HCT116 (cell line): ENCODE measurements at regions not wholly inside any gene's neighbourhood (a gene's known extent, or its start where the extent isn't known, plus 50 kb on each side); places are given as distances from the start of the nearest gene placed in this dataset.

Experiments used
- CTCF ChIP-seq, 3 experiments: fragments of 200-600 bp in 1 of 3; sonication (generic) in 1 of 3; IDR thresholded peaks in 2 of 3; conservative IDR thresholded peaks in 1 of 3; 2 replicates each; pipeline ENCODE4 v1.5.1; 2012 to 2017; ENCODE audit warnings: low read depth in 2 of 3, low read length in 2 of 3, antibody characterized with exemption in 1 of 3, borderline replicate concordance in 1 of 3, control low read depth in 1 of 3, mild to moderate bottlenecking in 1 of 3, mixed read lengths in 1 of 3, mixed run types in 1 of 3, moderate library complexity in 1 of 3; ENCODE audit not compliant: insufficient read depth in 1 of 3
- EZH2 ChIP-seq: fragments of 200-600 bp; sonication (generic); IDR thresholded peaks from 2 replicates; pipeline ENCODE4 v1.6.1; 2017; ENCODE audit warnings: antibody characterized with exemption, mixed run types
- EZH2phosphoT487 ChIP-seq: fragments of 200-600 bp; IDR thresholded peaks from 2 replicates; pipeline ENCODE4 v1.6.1; 2018; ENCODE audit warnings: antibody characterized with exemption, borderline replicate concordance
- JUND ChIP-seq: IDR thresholded peaks from 2 replicates; pipeline ENCODE4 v1.6.1; 2012
- POLR2A ChIP-seq: IDR thresholded peaks from 2 replicates; pipeline ENCODE4 v1.7.0; 2011; ENCODE audit warnings: borderline replicate concordance; ENCODE audit not compliant: insufficient read depth, insufficient read length; ENCODE audit errors: extremely low read depth
- TF ChIP-seq, protein P1 (sequence below): IDR thresholded peaks from 2 replicates; pipeline ENCODE4 v1.6.1; 2012; ENCODE audit warnings: low read depth

DNA sequence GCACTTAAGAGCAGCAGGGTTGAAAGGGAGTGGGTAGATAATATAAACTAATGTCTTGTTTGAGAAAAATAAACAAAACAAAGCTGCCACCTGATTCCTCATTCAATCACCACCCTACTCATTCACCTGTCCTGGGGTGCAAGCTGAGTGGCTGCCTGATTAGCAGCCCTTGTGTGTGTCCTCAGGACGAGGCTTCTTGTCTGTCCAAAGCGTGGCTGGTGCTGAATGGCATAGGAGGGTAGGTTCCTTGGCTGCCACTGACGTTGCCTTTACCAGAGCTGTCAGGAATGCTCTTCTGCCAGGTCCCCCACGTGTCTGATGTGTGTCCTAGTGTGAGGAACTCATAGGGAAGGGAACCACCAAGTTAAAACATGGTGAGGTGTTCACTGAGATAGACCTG, 146.6 kb upstream of the SLC24A2 start:
- TF ChIP-seq CTCF (IDR thresholded peaks at IDR 0.05 in 2 of 3, conservative IDR thresholded peaks at IDR 0.05 in 1 of 3; ENCODE audit: borderline replicate concordance in 1 of 3, insufficient read depth in 1 of 3, low read depth in 2 of 3, low read length in 2 of 3) (no peak), EZH2 (no peak), EZH2phosphoT487 (no peak), POLR2A (no peak), JUND (no peak)
- TF ChIP-seq, protein P1, sequence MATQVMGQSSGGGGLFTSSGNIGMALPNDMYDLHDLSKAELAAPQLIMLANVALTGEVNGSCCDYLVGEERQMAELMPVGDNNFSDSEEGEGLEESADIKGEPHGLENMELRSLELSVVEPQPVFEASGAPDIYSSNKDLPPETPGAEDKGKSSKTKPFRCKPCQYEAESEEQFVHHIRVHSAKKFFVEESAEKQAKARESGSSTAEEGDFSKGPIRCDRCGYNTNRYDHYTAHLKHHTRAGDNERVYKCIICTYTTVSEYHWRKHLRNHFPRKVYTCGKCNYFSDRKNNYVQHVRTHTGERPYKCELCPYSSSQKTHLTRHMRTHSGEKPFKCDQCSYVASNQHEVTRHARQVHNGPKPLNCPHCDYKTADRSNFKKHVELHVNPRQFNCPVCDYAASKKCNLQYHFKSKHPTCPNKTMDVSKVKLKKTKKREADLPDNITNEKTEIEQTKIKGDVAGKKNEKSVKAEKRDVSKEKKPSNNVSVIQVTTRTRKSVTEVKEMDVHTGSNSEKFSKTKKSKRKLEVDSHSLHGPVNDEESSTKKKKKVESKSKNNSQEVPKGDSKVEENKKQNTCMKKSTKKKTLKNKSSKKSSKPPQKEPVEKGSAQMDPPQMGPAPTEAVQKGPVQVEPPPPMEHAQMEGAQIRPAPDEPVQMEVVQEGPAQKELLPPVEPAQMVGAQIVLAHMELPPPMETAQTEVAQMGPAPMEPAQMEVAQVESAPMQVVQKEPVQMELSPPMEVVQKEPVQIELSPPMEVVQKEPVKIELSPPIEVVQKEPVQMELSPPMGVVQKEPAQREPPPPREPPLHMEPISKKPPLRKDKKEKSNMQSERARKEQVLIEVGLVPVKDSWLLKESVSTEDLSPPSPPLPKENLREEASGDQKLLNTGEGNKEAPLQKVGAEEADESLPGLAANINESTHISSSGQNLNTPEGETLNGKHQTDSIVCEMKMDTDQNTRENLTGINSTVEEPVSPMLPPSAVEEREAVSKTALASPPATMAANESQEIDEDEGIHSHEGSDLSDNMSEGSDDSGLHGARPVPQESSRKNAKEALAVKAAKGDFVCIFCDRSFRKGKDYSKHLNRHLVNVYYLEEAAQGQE: no peak
